Lower leg skin (tissue), 3 donors: ENCODE measurements at regions not wholly inside any gene's neighbourhood (a gene's known extent, or its start where the extent isn't known, plus 50 kb on each side); places are given as distances from the start of the nearest gene placed in this dataset.

Source experiments
- CTCF ChIP-seq, 3 donors: fragments of 450-650 bp; IDR thresholded peaks; one replicate each; pipeline ENCODE4 v1.5.1; 2016; ENCODE audit warnings: antibody characterized with exemption in 3 of 3, mild to moderate bottlenecking in 3 of 3, moderate library complexity in 2 of 3
- POLR2A ChIP-seq, 2 donors: fragments of 450-650 bp; IDR thresholded peaks; one replicate each; pipeline ENCODE4 v1.6.1; 2016 to 2017; ENCODE audit warnings: antibody characterized with exemption in 2 of 2, mild to moderate bottlenecking in 1 of 2, moderate library complexity in 1 of 2

GRCh38 chr5:30183795-30184194 is 1009.7 kb upstream of the CDH6 start:
- no peak for TF ChIP-seq POLR2A (IDR thresholded peaks at IDR 0.05)
- no peak for TF ChIP-seq CTCF (IDR thresholded peaks at IDR 0.05)
